K562 (cell line): ENCODE measurements at regions not wholly inside any gene's neighbourhood (a gene's known extent, or its start where the extent isn't known, plus 50 kb on each side); places are given as distances from the start of the nearest gene placed in this dataset.

Source experiments
- ATAC-seq: fragments of 200-7000 bp; cut with Tn5 transposase; 3 replicates; pipeline ENCODE4 v1.9.1; 2020; ENCODE audit warnings: moderate library complexity
- BruUV-seq: library from RNA; stranded (reverse); fragments of 400-500 nt; replicated peaks from 2 replicates; lab custom pipeline; 2021; lab: Mats Ljungman, UMichigan
- CTCF ChIA-PET: fragments of 300-600 bp; formaldehyde crosslinking; extraction: SDS; loops from one replicate; lab custom pipeline; 2021; ENCODE audit warnings: low intra/inter-chr PET ratio; lab: Yijun Ruan, JAX
- POLR2A ChIA-PET: fragments of 300-600, 350-650 bp; sonication (Branson Sonifier 250); formaldehyde crosslinking; extraction: SDS; loops from one replicate; lab custom pipeline; 2021; ENCODE audit warnings: antibody characterized with exemption, inconsistent platforms; lab: Yijun Ruan, JAX
- DNase-seq, 4 experiments: peaks; one replicate each; pipeline versions ENCODE4 v3.0.0 to v3.0.0-alpha.2; 2011 to 2018; ENCODE audit warnings: low spot score in 3 of 4, mixed read lengths in 3 of 4; ENCODE audit errors: extremely low read depth in 1 of 4
- FAIRE-seq: peaks from 2 replicates; lab custom pipeline; 2011; peaks lifted over from hg19 to GRCh38; lab: Jason Lieb, UNC
- H2AFZ ChIP-seq: 2 replicates; pipeline ENCODE4 v1.6.0; 2011; ENCODE audit warnings: low read depth, low read length, control low read depth, inconsistent platforms
- H3K27ac ChIP-seq: fragments of 200-600 bp; 3 replicates; pipeline ENCODE4 v1.8.0; 2011; ENCODE audit warnings: low read depth, mild to moderate bottlenecking, control low read depth, inconsistent platforms, low read length, moderate library complexity, mixed read lengths; ENCODE audit errors: extremely low read depth
- H3K27me3 ChIP-seq, 2 experiments: fragments of 300-600 bp in 1 of 2; 2 replicates in 1 of 2; 3 replicates in 1 of 2; pipeline versions ENCODE4 v1.6.0 to v1.8.0; 2011; ENCODE audit warnings: inconsistent platforms in 2 of 2, low read length in 2 of 2, mild to moderate bottlenecking in 1 of 2, mixed read lengths in 1 of 2, moderate library complexity in 1 of 2; ENCODE audit not compliant: control insufficient read depth in 2 of 2, insufficient read depth in 2 of 2
- H3K36me3 ChIP-seq: fragments of 300-600 bp; 3 replicates; pipeline ENCODE4 v1.8.0; 2011; ENCODE audit warnings: mild to moderate bottlenecking, low read length, inconsistent platforms; ENCODE audit not compliant: control insufficient read depth, insufficient read depth
- H3K4me1 ChIP-seq, 2 experiments: fragments of 200-600 bp in 1 of 2; replicated peaks in 1 of 2; 2 replicates in 1 of 2; 3 replicates in 1 of 2; pipeline versions ENCODE4 v1.5.1 to v1.8.0; 2011; ENCODE audit warnings: inconsistent platforms in 2 of 2, low read length in 2 of 2, mild to moderate bottlenecking in 1 of 2, mixed read lengths in 1 of 2, moderate library complexity in 1 of 2; ENCODE audit not compliant: control insufficient read depth in 2 of 2, insufficient read depth in 2 of 2
- H3K4me2 ChIP-seq: 2 replicates; pipeline ENCODE4 v1.6.1; 2011; ENCODE audit warnings: low read length, control low read depth, inconsistent platforms, mixed read lengths; ENCODE audit not compliant: insufficient read depth
- H3K4me3 ChIP-seq: fragments of 200-600 bp; sonication (generic), shearing (Covaris generic); 2 replicates; pipeline ENCODE4 v1.5.1; 2016; ENCODE audit warnings: control low read depth, inconsistent platforms
- H3K79me2 ChIP-seq: fragments of 200-600 bp; 3 replicates; pipeline ENCODE4 v1.8.0; 2011; ENCODE audit warnings: low read length, inconsistent platforms; ENCODE audit not compliant: control insufficient read depth, insufficient read depth
- H3K9ac ChIP-seq, 2 experiments: 2 replicates each; pipeline versions ENCODE4 v1.6.0 to v1.6.1; 2011; ENCODE audit warnings: low read depth in 2 of 2, low read length in 2 of 2, control low read depth in 1 of 2, inconsistent platforms in 1 of 2, mild to moderate bottlenecking in 1 of 2, mixed read lengths in 1 of 2; ENCODE audit not compliant: insufficient read depth in 1 of 2
- H3K9me1 ChIP-seq: one replicate; pipeline ENCODE4 v1.6.0; 2011; ENCODE audit warnings: inconsistent platforms, mild to moderate bottlenecking, low read length, moderate library complexity; ENCODE audit not compliant: control insufficient read depth, insufficient read depth
- H3K9me3 ChIP-seq: replicated peaks from 2 replicates; pipeline ENCODE4 v1.5.1; 2011; ENCODE audit warnings: low read depth, low read length, inconsistent platforms; ENCODE audit not compliant: control insufficient read depth, insufficient read depth
- H4K20me1 ChIP-seq: replicated peaks from 2 replicates; pipeline ENCODE4 v1.6.1; 2011; ENCODE audit warnings: low read length, inconsistent platforms, mixed read lengths; ENCODE audit not compliant: control insufficient read depth, insufficient read depth
- GABPB1 ChIP-seq: sonication (generic); formaldehyde crosslinking; IDR thresholded peaks from 2 replicates; pipeline ENCODE4 v1.8.0; 2022; ENCODE audit warnings: mild to moderate bottlenecking, missing genetic modification reagents
- ZSCAN32 ChIP-seq: fragments of 450-650 bp; formaldehyde crosslinking; IDR thresholded peaks from 2 replicates; pipeline ENCODE4 v1.4.0; 2020; ENCODE audit warnings: mild to moderate bottlenecking, moderate library complexity
- WGBS: fragments of 100-300 bp; shearing (Covaris generic); methylation state at CpG from one replicate; pipeline ENCODE4 v1.1.6; 2016; ENCODE audit warnings: low coverage, mixed read lengths; ENCODE audit not compliant: insufficient coverage; ENCODE audit errors: missing lambda C conversion rate; 5-methylcytosine and 5-hydroxymethylcytosine counted together
- in situ Hi-C: fragments of 300-500 bp; cut with MboI; formaldehyde crosslinking; loops from 4 replicates; pipeline ENCODE4 v1.15.0; 2018; ENCODE audit warnings: inconsistent platforms, mixed read lengths
- intact Hi-C: fragments of 100-400 bp; cut with micrococcal nuclease; formaldehyde crosslinking; loops from 2 replicates; pipeline ENCODE4 v1.14.2; 2022

DNA sequence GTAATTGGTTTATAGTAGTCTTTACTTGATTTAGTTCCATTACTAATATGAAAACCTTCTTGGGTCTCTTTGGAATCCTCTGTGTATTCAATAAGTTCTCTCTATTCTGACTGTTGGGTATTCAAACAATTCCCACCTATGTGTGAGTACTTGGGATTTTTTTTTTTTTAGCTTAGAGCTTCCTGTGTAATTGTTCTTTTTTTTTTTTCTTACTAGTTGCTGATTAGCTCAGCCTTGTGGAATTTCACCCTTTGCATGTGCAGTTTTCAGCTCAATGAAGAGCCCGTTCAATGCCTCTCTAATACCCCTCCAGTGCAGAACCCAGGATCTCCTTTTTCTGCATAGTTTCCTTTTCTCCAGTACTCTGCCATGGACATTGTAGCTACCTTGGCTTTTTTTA lies 339.1 kb upstream of the GALNT5 start:
- POLR2A ChIA-PET = no interaction called here
- in situ Hi-C loops = no loop called here

DNA sequence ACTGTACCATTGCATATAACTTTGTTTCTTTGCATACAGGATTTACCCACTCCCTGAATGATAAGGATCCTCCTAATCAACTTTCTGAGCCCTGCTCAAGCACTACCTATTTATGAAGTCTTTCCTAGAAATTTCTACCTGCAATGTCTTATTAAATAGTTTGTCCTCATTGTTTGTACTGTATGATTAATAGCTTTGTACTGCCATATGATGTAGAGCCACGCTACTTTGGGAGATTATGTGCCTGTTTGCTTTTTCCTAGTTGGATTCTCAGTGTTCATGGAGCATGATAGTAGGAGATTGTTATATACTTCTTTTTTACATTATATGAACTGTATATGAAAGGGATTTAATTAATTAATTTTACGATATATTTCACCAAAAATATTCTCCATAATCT lies 327.1 kb upstream of the GALNT5 start:
- ChIA-PET CTCF (no interaction called here), POLR2A (no interaction called here)
- H3K4me1 ChIP-seq = no peaks in the 10 kb centered on the region
- H3K4me3 ChIP-seq = no peak overlapping the region
- H2AFZ ChIP-seq = no peak overlapping the region
- ATAC-seq = no peak
- no peak overlapping the region for H3K27ac ChIP-seq
- no peaks in the 10 kb centered on the region for H3K27me3 ChIP-seq
- no peak for TF ChIP-seq GABPB1 (CRISPR knock-in tag)
- H3K4me2 ChIP-seq = no peak overlapping the region
- no TSS peak for BruUV-seq
- no peaks in the 10 kb centered on the region for H3K36me3 ChIP-seq
- H4K20me1 ChIP-seq = no peaks in the 10 kb centered on the region
- no peaks in the 10 kb centered on the region; the same call in 1 of the 2 replicates for H3K9me3 ChIP-seq
- no peaks in the 10 kb centered on the region for H3K79me2 ChIP-seq
- 7% methylated on average over 2 of the region's 2 CpGs for WGBS
- no peak overlapping the region for H3K9ac ChIP-seq
- in situ Hi-C loops = no loop called here
- no peaks in the 10 kb centered on the region for H3K9me1 ChIP-seq
- FAIRE-seq = no peak
- DNase-seq = no peak
- intact Hi-C loops = no loop called here

More for the DNA sequence above, 339.1 kb upstream of the GALNT5 start:
- Histone ChIP-seq H3K4me3 (no peak overlapping the region), H3K4me2 (no peak overlapping the region), H2AFZ (no peak overlapping the region), H3K4me1 (no peaks in the 10 kb centered on the region), H4K20me1 (no peaks in the 10 kb centered on the region), H3K27me3 (no peaks in the 10 kb centered on the region), H3K9ac (no peak overlapping the region), H3K36me3 (no peaks in the 10 kb centered on the region), H3K79me2 (no peaks in the 10 kb centered on the region), H3K9me1 (no peaks in the 10 kb centered on the region), H3K9me3 (no peaks in the 10 kb centered on the region), H3K27ac (no peak overlapping the region)
- DNase-seq = no peak
- 0% methylated on average over 1 of the region's 1 CpG for WGBS
- ATAC-seq = no peak
- CTCF ChIA-PET = no interaction called here
- TF ChIP-seq ZSCAN32 (CRISPR knock-in tag) = no peak
- intact Hi-C loops = no loop called here
- no TSS peak for BruUV-seq
- FAIRE-seq = no peak
